ENCODE measurements at regions not wholly inside any gene's neighbourhood (a gene's known extent, or its start where the extent isn't known, plus 50 kb on each side); places are given as distances from the start of the nearest gene placed in this dataset.

- TF ChIP-seq CTCF (IDR thresholded peaks at IDR 0.05; ENCODE audit: poor library complexity, severe bottlenecking) (no peak), RAD21 (conservative IDR thresholded peaks at IDR 0.05) (no peak), MXI1 (conservative IDR thresholded peaks at IDR 0.05; ENCODE audit: poor library complexity, severe bottlenecking) (no peak), EP300 (conservative IDR thresholded peaks at IDR 0.05; ENCODE audit: poor library complexity, severe bottlenecking) (no peak)
Observed at GRCh38 chr6:152845421-152845820, 94.8 kb downstream of the VIP start.
